CD4-positive, alpha-beta T cell treated with Interleukin-21 for 1 hour (primary cell): ENCODE measurements at regions not wholly inside any gene's neighbourhood (a gene's known extent, or its start where the extent isn't known, plus 50 kb on each side); places are given as distances from the start of the nearest gene placed in this dataset.
"Not testable (repeated sequence)": the region's sequence is repeated elsewhere in the genome, so short reads cannot be mapped to it uniquely, and the experiment has no call there.

Source experiments
- DNase-seq: peaks from one replicate; pipeline ENCODE4 v3.0.0-alpha.2; 2020

- not testable (repeated sequence) for DNase-seq
These were observed 62.6 kb upstream of the BDH1 start for GRCh38 chr3:197618408-197618807.

GRCh38 chr3:197615430-197615829 lies 59.7 kb upstream of the BDH1 start:
- no peak for DNase-seq

GRCh38 chr3:197614134-197614533 lies 58.4 kb upstream of the BDH1 start:
- not testable (repeated sequence) for DNase-seq

- DNase-seq, result peak; percentile 67
These were observed 57.4 kb upstream of the BDH1 start for GRCh38 chr3:197613199-197613598.

GRCh38 chr3:197611255-197611654 lies 55.5 kb upstream of the BDH1 start:
- DNase-seq, result no peak

- no peak for DNase-seq
These were observed 50.7 kb upstream of the BDH1 start for GRCh38 chr3:197606468-197606867.
